ENCODE measurements at regions not wholly inside any gene's neighbourhood (a gene's known extent, or its start where the extent isn't known, plus 50 kb on each side); places are given as distances from the start of the nearest gene placed in this dataset.

GRCh38 chr1:191086910-191087309 is 609.2 kb upstream of the BRINP3 start:
- peaks cover 14 to 54% (median 20%) of the 10 kb centered on the region in 6 donors for H3K9me3 Mint-ChIP-seq
- H3K27me3 Mint-ChIP-seq (ENCODE audit: low read depth in 3 of 3), result peaks cover 0 to 2% (median 0%) of the 10 kb centered on the region in 3 donors
- H3K4me1 Mint-ChIP-seq, result no peaks in the 10 kb centered on the region
- no peak overlapping the region for H3K4me3 Mint-ChIP-seq
- no peaks in the 10 kb centered on the region for H3K36me3 Mint-ChIP-seq
- no peak overlapping the region for H3K27ac Mint-ChIP-seq
- DNase-seq, result no peak

GRCh38 chr1:191096405-191096804 is 618.7 kb upstream of the BRINP3 start:
- H3K4me1 Mint-ChIP-seq, result no peaks in the 10 kb centered on the region
- H3K9me3 Mint-ChIP-seq, result peaks cover 7 to 46% (median 32%) of the 10 kb centered on the region in 6 donors
- DNase-seq, result no peak
- peaks cover 0 to 2% (median 0%) of the 10 kb centered on the region in 3 donors for H3K27me3 Mint-ChIP-seq (ENCODE audit: low read depth in 3 of 3)
- H3K4me3 Mint-ChIP-seq, result no peak overlapping the region
- no peaks in the 10 kb centered on the region for H3K36me3 Mint-ChIP-seq
- H3K27ac Mint-ChIP-seq, result no peak overlapping the region

- no peak for DNase-seq
- peaks cover 7 to 27% (median 19%) of the 10 kb centered on the region in 6 donors for H3K9me3 Mint-ChIP-seq
- H3K27ac Mint-ChIP-seq, result no peak overlapping the region
- H3K4me1 Mint-ChIP-seq, result no peaks in the 10 kb centered on the region
- peaks cover 0 to 2% (median 0%) of the 10 kb centered on the region in 3 donors for H3K27me3 Mint-ChIP-seq (ENCODE audit: low read depth in 3 of 3)
- no peaks in the 10 kb centered on the region for H3K36me3 Mint-ChIP-seq
- H3K4me3 Mint-ChIP-seq, result no peak overlapping the region
These were observed 622.0 kb upstream of the BRINP3 start for GRCh38 chr1:191099696-191100095.

GRCh38 chr1:191101960-191102359 is 624.3 kb upstream of the BRINP3 start:
- no peak overlapping the region for H3K4me3 Mint-ChIP-seq
- H3K4me1 Mint-ChIP-seq, result no peaks in the 10 kb centered on the region
- no peaks in the 10 kb centered on the region for H3K36me3 Mint-ChIP-seq
- peaks cover 2 to 37% (median 17%) of the 10 kb centered on the region in 6 donors for H3K9me3 Mint-ChIP-seq
- H3K27ac Mint-ChIP-seq, result no peak overlapping the region
- no peaks in the 10 kb centered on the region for H3K27me3 Mint-ChIP-seq (ENCODE audit: low read depth in 3 of 3)
- no peak for DNase-seq

GRCh38 chr1:191125950-191126349 is 648.3 kb upstream of the BRINP3 start:
- peaks cover 0 to 2% (median 0%) of the 10 kb centered on the region in 3 donors for H3K27me3 Mint-ChIP-seq (ENCODE audit: low read depth in 3 of 3)
- no peaks in the 10 kb centered on the region for H3K4me1 Mint-ChIP-seq
- no peak for DNase-seq
- peaks cover 0 to 3% (median 0%) of the 10 kb centered on the region in 3 donors for H3K36me3 Mint-ChIP-seq
- H3K27ac Mint-ChIP-seq, result no peak overlapping the region
- peaks cover 30 to 73% (median 41%) of the 10 kb centered on the region in 6 donors for H3K9me3 Mint-ChIP-seq
- no peak overlapping the region for H3K4me3 Mint-ChIP-seq

GRCh38 chr1:191134796-191135195 is 657.1 kb upstream of the BRINP3 start:
- no peak overlapping the region for H3K27ac Mint-ChIP-seq
- H3K4me1 Mint-ChIP-seq, result no peaks in the 10 kb centered on the region
- no peak overlapping the region for H3K4me3 Mint-ChIP-seq
- DNase-seq, result no peak
- no peaks in the 10 kb centered on the region for H3K36me3 Mint-ChIP-seq
- no peaks in the 10 kb centered on the region for H3K27me3 Mint-ChIP-seq (ENCODE audit: low read depth in 3 of 3)
- peaks cover 13 to 40% (median 24%) of the 10 kb centered on the region in 6 donors for H3K9me3 Mint-ChIP-seq

- no peaks in the 10 kb centered on the region for H3K27me3 Mint-ChIP-seq (ENCODE audit: low read depth in 3 of 3)
- no peak overlapping the region for H3K27ac Mint-ChIP-seq
- no peaks in the 10 kb centered on the region for H3K4me1 Mint-ChIP-seq
- H3K9me3 Mint-ChIP-seq, result peaks cover 4 to 31% (median 7%) of the 10 kb centered on the region in 6 donors
- DNase-seq, result no peak
- no peak overlapping the region for H3K4me3 Mint-ChIP-seq
- H3K36me3 Mint-ChIP-seq, result no peaks in the 10 kb centered on the region
These were observed 662.4 kb upstream of the BRINP3 start for GRCh38 chr1:191140038-191140437.

- Mint-ChIP-seq H3K36me3 (peaks cover 0 to 5% (median 0%) of the 10 kb centered on the region in 3 donors), H3K27me3 (ENCODE audit: low read depth in 3 of 3) (peaks cover 0 to 2% (median 0%) of the 10 kb centered on the region in 3 donors), H3K27ac (no peak overlapping the region), H3K4me1 (no peaks in the 10 kb centered on the region), H3K4me3 (no peak overlapping the region), H3K9me3 (peaks cover 0 to 28% (median 10%) of the 10 kb centered on the region in 6 donors)
- DNase-seq, result no peak
These were observed 665.1 kb upstream of the BRINP3 start for GRCh38 chr1:191142748-191143147.

GRCh38 chr1:191145834-191146233 is 668.2 kb upstream of the BRINP3 start:
- Mint-ChIP-seq H3K4me1 (no peaks in the 10 kb centered on the region), H3K27ac (no peak overlapping the region), H3K4me3 (no peak overlapping the region), H3K27me3 (ENCODE audit: low read depth in 3 of 3) (peaks cover 0 to 2% (median 0%) of the 10 kb centered on the region in 3 donors), H3K36me3 (peaks cover 0 to 5% (median 0%) of the 10 kb centered on the region in 3 donors), H3K9me3 (peaks cover 3 to 54% (median 23%) of the 10 kb centered on the region in 6 donors)
- DNase-seq, result no peak

GRCh38 chr1:191151321-191151807 is 673.7 kb upstream of the BRINP3 start:
- Mint-ChIP-seq H3K9me3 (peaks cover 16 to 61% (median 31%) of the 10 kb centered on the region in 6 donors), H3K27ac (no peak overlapping the region), H3K4me1 (no peaks in the 10 kb centered on the region), H3K36me3 (no peaks in the 10 kb centered on the region), H3K27me3 (ENCODE audit: low read depth in 3 of 3) (peaks cover 0 to 2% (median 0%) of the 10 kb centered on the region in 3 donors), H3K4me3 (no peak overlapping the region)
- no peak for DNase-seq

GRCh38 chr1:191152776-191153175 is 675.1 kb upstream of the BRINP3 start:
- H3K4me1 Mint-ChIP-seq, result no peaks in the 10 kb centered on the region
- peaks cover 16 to 64% (median 31%) of the 10 kb centered on the region in 6 donors for H3K9me3 Mint-ChIP-seq
- no peak overlapping the region for H3K27ac Mint-ChIP-seq
- no peaks in the 10 kb centered on the region for H3K36me3 Mint-ChIP-seq
- H3K27me3 Mint-ChIP-seq (ENCODE audit: low read depth in 3 of 3), result peaks cover 0 to 2% (median 0%) of the 10 kb centered on the region in 3 donors
- no peak overlapping the region for H3K4me3 Mint-ChIP-seq
- DNase-seq, result no peak

- H3K27me3 Mint-ChIP-seq (ENCODE audit: low read depth in 3 of 3), result peaks cover 0 to 2% (median 2%) of the 10 kb centered on the region in 3 donors
- H3K4me1 Mint-ChIP-seq, result no peaks in the 10 kb centered on the region
- H3K36me3 Mint-ChIP-seq, result peaks cover 0 to 4% (median 3%) of the 10 kb centered on the region in 3 donors
- H3K9me3 Mint-ChIP-seq, result peaks cover 22 to 61% (median 39%) of the 10 kb centered on the region in 6 donors
- no peak for DNase-seq
- H3K27ac Mint-ChIP-seq, result no peak overlapping the region
- H3K4me3 Mint-ChIP-seq, result no peak overlapping the region
These were observed 677.5 kb upstream of the BRINP3 start for GRCh38 chr1:191155178-191155577.

- H3K27me3 Mint-ChIP-seq (ENCODE audit: low read depth in 3 of 3), result peaks cover 0 to 2% (median under 1%) of the 10 kb centered on the region in 3 donors
- H3K4me3 Mint-ChIP-seq, result no peak overlapping the region
- no peak overlapping the region for H3K27ac Mint-ChIP-seq
- H3K36me3 Mint-ChIP-seq, result peaks cover 0 to 4% (median 3%) of the 10 kb centered on the region in 3 donors
- peaks cover 14 to 42% (median 26%) of the 10 kb centered on the region in 6 donors for H3K9me3 Mint-ChIP-seq
- no peak for DNase-seq
- H3K4me1 Mint-ChIP-seq, result no peaks in the 10 kb centered on the region
These were observed 683.2 kb upstream of the BRINP3 start for GRCh38 chr1:191160837-191161236.

- Mint-ChIP-seq H3K27ac (no peak overlapping the region), H3K4me1 (no peaks in the 10 kb centered on the region), H3K4me3 (no peak overlapping the region), H3K36me3 (peaks cover 0 to 4% (median 3%) of the 10 kb centered on the region in 3 donors), H3K27me3 (ENCODE audit: low read depth in 3 of 3) (peaks cover 0 to 2% (median 0%) of the 10 kb centered on the region in 3 donors), H3K9me3 (peaks cover 8 to 39% (median 20%) of the 10 kb centered on the region in 6 donors)
- no peak for DNase-seq
These were observed 685.1 kb upstream of the BRINP3 start for GRCh38 chr1:191162762-191163161.

GRCh38 chr1:191163621-191164020 is 686.0 kb upstream of the BRINP3 start:
- DNase-seq, result no peak
- H3K4me1 Mint-ChIP-seq, result no peaks in the 10 kb centered on the region
- no peak overlapping the region for H3K4me3 Mint-ChIP-seq
- peaks cover 0 to 3% (median 0%) of the 10 kb centered on the region in 3 donors for H3K36me3 Mint-ChIP-seq
- H3K9me3 Mint-ChIP-seq, result peaks cover 6 to 33% (median 18%) of the 10 kb centered on the region in 6 donors
- peaks cover 0 to 2% (median 0%) of the 10 kb centered on the region in 3 donors for H3K27me3 Mint-ChIP-seq (ENCODE audit: low read depth in 3 of 3)
- no peak overlapping the region for H3K27ac Mint-ChIP-seq

Data from immature natural killer cell (primary cell).